Activated T-helper 9 cell treated with anti-CD3 and anti-CD28 coated beads, Interleukin-2, amount 50 U/mL, for 16 hours (primary cell): ENCODE measurements at regions not wholly inside any gene's neighbourhood (a gene's known extent, or its start where the extent isn't known, plus 50 kb on each side); places are given as distances from the start of the nearest gene placed in this dataset.

Experiments used
- DNase-seq: peaks from one replicate; pipeline ENCODE4 v3.0.0-alpha.2; 2020; ENCODE audit warnings: low read depth

GRCh38 chr15:38647683-38648082, 83.1 kb upstream of the RASGRP1 start:
- no peak for DNase-seq

DNA sequence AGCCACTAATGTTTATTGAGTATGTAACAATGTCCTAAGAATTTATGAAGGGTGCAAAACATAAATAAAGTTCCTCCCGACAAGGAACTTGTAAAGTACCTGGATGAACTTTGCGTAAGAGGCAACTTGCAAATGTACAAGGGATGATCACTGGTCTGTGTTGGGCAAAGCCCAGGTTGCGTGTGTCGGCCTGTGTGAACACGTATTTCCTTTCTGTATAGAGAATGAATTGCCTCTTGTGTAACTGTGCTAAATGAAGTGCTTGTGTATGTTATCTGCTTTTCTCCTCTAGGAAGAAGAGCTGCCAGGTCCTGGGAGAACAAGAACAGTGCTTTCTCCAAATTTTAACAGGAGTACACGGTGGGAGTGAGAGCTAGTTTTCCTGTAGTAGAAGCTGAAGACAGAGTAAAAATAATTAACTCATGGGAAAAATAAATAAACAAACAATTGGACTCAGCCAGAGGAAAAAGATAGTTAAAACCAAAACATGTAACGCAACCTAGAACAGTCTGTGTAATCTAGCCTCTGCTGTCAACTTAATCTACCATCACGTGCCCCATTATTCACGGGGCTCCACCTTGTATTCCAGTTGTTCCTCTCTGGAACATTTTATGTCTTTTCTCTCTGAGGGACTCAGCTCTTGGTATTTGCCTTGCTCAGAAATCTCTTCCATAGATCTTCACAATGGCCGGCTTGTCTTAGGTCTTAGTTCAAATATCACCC, 83.7 kb upstream of the RASGRP1 start:
- no peak for DNase-seq

- DNase-seq: no peak
Measured at GRCh38 chr15:38650384-38650783, 85.8 kb upstream of the RASGRP1 start.

GRCh38 chr15:38650936-38651327, 86.3 kb upstream of the RASGRP1 start:
- no peak for DNase-seq

GRCh38 chr15:38651328-38652038, 86.9 kb upstream of the RASGRP1 start:
- DNase-seq: no peak

GRCh38 chr15:38652183-38652794, 87.7 kb upstream of the RASGRP1 start:
- DNase-seq: no peak

GRCh38 chr15:38652998-38653397, 88.4 kb upstream of the RASGRP1 start:
- DNase-seq: peak; percentile 22

- no peak for DNase-seq
Measured at GRCh38 chr15:38658431-38658830, 93.8 kb upstream of the RASGRP1 start.

GRCh38 chr15:38660738-38661137, 96.1 kb upstream of the RASGRP1 start:
- DNase-seq: no peak

GRCh38 chr15:38662033-38662802, 97.6 kb upstream of the RASGRP1 start:
- DNase-seq: no peak

DNA sequence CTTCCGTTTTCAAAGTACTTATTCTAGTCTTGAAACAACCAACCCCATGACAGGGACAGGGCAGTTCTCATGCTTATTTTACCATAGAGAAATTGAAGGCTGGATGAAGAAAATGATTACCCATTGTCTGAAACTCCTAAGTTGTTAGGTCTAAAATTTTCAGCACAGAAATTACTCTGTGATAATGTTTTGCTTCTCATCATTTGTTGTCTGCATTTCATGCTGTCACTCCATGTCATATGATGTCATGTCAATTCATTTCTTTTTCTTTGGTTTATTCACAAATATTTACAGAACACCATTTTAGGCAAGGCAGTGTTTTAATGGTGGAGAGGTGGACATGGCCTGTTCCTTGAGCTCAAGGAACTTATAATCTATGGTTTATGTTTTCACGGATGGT, 98.2 kb upstream of the RASGRP1 start:
- DNase-seq: no peak

GRCh38 chr15:38665586-38666305, 101.1 kb upstream of the RASGRP1 start:
- no peak for DNase-seq

DNA sequence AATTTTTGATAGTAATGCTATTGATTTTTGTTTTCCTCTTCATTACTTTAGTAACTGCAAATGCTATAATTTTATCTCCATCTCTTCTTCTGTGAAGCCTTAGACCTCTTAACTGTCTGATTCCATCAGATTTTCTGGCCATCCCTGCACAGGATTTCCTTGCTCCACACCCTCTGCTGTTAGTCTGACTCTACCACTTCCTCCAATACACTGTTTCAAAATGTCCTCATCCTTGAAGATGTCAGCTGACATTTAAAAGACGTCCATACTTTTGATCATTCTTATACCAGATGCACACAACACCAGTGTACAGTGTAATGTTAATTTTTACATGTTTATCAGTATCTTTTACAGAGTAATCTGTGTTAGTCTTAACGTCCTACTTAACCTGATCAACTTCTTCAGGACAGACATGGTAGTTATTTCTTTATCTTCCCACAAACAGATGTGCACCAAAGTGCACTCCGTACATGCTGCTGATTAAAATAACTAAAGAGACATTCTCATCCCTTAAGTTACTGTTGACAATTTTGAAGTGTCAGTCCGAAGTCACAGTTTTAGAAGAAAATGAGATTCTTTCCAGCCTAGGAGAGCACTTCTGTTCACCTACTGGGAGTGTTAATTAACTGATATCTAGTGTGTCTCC, 102.4 kb upstream of the RASGRP1 start:
- no peak for DNase-seq

DNA sequence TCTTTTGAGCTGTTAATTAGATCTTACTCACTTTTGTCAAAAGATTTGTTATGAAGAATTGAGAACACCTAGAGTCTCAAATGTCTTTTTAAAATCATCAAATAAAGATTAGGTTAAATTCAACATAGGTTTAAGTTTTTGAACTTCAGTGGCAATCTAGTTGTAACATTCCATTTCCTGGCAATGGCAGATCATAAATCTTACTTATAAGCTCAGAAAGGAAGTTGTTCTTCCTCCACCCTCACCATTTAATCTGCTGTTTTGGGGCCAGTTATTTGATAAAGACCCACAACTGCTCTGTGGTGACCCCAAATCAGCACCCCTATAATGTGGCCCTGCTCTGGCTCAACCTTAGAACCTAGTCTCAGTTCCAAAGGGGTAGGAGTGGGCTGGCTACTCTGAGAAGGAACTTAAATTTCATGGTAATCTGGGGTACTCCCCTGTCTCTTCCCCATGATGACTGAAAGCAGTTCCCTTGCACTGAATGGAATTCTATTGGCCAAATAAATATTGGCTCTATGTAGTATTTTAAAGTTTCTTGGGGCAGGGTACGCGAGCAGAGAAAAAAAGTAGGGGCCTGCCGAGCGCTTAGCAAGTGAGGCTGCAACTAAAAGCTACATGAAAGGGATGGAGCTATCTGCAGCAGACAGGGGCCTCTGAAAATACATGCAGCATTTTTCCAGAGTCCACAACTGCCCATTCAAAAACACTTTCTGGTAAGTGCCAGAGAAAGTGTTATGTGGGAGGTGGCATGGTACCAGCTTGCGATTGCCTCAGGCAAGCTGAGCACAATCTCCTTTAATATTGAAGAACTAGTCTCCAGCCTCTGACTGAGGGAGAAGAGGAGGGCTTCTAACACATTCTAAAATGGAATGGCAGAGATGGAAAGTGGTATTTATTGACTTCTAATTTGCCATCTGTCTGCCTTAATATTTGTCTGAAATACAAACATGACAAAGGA, 103.6 kb upstream of the RASGRP1 start:
- DNase-seq: no peak

DNA sequence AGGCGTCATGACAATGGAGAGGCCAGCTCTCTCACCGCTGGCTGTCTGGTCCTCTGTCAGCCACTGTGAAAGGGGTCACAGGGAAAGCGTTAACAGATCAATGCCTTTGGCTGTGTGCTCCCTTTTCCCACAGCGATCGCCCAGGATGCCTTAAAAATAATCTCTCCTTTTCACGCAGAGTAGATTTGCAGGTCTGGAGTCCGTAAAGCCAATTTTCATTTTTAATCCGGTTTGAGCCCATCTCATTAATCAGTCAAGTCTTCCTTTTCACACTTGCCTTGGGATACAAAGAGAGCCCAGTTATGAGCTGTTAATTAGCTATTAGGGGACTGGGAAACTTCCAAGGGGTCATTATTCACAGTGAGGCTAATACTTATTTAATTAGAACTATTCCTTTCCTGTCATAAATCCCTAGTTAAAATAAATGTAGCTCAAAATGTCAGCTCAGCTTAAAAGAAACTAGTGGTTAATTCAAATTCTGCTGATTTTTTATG, 104.3 kb upstream of the RASGRP1 start:
- DNase-seq: no peak

DNA sequence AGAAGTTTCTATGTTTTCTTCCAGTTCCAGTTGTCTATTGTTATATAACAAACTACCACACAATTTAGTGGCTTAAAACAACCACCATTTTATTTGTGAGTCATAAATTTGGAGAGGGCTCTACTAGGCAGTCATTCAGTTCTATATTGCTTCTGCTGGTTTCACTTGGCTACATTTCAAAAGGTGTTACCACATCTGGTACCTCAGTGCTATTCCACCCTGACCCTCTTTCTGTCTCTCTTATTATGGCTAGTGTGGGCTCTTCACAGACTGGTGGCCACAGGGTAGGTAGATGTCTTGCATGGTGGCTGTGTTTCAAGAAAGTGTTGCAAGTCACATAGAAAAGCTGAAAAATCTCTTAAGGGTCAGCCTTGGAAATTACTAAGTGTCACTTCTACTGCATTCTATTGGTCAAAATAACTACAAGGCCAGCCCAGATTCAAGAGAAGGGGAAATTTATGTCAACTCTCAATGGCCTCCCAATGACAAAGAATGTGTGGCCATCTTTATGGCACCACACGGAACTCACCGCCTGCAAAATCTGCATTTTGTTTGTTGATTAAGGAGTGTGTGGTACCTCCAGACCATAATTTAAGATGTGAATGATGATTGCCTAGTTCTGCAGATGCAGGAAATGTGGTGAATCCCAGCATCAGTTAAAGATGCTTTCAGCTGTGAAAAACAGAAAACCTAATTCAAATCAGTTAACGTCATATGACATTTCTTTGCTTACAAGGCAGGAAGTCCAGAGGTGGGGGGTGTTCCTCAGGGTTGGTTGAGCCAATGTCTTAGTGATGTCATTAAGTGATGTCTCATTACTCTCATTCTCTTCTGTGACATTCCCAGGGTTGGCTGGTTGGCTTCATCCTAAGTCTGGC, 105.8 kb upstream of the RASGRP1 start:
- peak; percentile 36 for DNase-seq

DNA sequence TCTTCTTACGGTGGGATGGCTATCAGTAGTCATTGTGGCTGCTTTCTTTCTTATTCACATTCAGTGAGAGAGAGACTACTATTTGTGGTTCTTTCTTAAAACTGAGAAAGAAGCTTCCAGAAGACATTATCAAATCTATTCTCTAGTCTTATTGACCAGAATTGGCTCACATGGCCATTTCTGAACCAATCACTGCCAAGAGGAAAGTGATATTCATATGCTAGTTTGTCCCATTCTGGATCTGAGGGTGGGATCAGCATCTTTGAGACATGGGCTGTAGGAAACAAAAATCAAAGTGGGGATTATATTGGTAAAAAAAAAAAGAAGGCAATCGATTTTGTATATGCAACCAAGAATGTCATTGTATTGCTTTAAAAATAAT, 106.4 kb upstream of the RASGRP1 start:
- no peak for DNase-seq

- DNase-seq: peak; percentile 26
Measured at GRCh38 chr15:38671675-38672254, 107.2 kb upstream of the RASGRP1 start.

DNA sequence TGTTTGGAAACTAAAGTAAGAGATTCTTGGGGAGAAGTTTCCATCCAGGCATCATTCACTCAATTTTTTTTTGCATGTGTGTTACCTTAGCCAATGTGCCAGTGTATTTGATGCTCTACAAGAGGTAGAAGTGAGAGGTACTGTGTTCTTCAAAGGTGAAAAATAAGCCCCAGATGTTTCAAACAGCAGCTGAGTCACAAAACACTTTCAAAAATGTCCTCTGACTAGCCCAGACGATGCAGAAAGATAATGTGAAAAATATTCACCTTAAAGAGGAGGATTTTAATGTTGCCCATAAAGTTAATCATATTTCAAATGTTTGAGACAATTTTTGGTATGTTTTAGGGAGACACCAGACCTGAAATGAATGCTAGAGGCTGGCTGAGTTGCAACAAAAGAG, 107.7 kb upstream of the RASGRP1 start:
- DNase-seq: no peak
